Esophagus (tissue), 2 donors: ENCODE measurements at regions not wholly inside any gene's neighbourhood (a gene's known extent, or its start where the extent isn't known, plus 50 kb on each side); places are given as distances from the start of the nearest gene placed in this dataset.

ENCODE experiments used
- H3K27ac ChIP-seq, 2 donors: one replicate each; pipeline ENCODE4 v1.5.1; 2013; ENCODE audit warnings: low read depth in 2 of 2, mild to moderate bottlenecking in 2 of 2, inconsistent platforms in 1 of 2, low read length in 1 of 2, moderate library complexity in 1 of 2
- H3K27me3 ChIP-seq, 2 donors: one replicate each; pipeline ENCODE4 v1.6.1; 2013; ENCODE audit warnings: low read length in 2 of 2, control low read depth in 1 of 2, mild to moderate bottlenecking in 1 of 2; ENCODE audit not compliant: insufficient read depth in 2 of 2, control insufficient read depth in 1 of 2
- H3K36me3 ChIP-seq, 2 donors: one replicate each; pipeline ENCODE4 v1.6.1; 2013; ENCODE audit warnings: low read length in 1 of 2; ENCODE audit not compliant: control insufficient read depth in 2 of 2, insufficient read depth in 2 of 2
- H3K4me1 ChIP-seq, 2 donors: one replicate each; pipeline ENCODE4 v1.6.1; 2013; ENCODE audit warnings: low read length in 1 of 2; ENCODE audit not compliant: control insufficient read depth in 2 of 2, insufficient read depth in 2 of 2
- H3K4me3 ChIP-seq, 2 donors: one replicate each; pipeline ENCODE4 v1.5.1; 2013; ENCODE audit warnings: low read length in 2 of 2, mild to moderate bottlenecking in 2 of 2, low read depth in 1 of 2, moderate library complexity in 1 of 2
- H3K9me3 ChIP-seq, 2 donors: one replicate each; pipeline ENCODE4 v1.6.1; 2013; ENCODE audit warnings: mild to moderate bottlenecking in 2 of 2, low read depth in 1 of 2, low read length in 1 of 2, moderate library complexity in 1 of 2; ENCODE audit not compliant: control insufficient read depth in 2 of 2, insufficient read depth in 1 of 2
- WGBS, 2 donors: extraction: QIAGEN DNeasy Blood & Tissue Kit; methylation state at CpG; one replicate each; pipeline ENCODE4 v1.1.7; 2013; 5-methylcytosine and 5-hydroxymethylcytosine counted together
- donor health status: healthy with polysubstance abuse.
- donor health status: Bipolar disorder and iron deficiency.

- Histone ChIP-seq H3K27me3 (no peaks in the 10 kb centered on the region), H3K27ac (no peak overlapping the region), H3K36me3 (no peaks in the 10 kb centered on the region)
These were observed 643.5 kb upstream of the KLF4 start for GRCh38 chr9:108133101-108133500.

GRCh38 chr9:108130905-108131304, 641.3 kb upstream of the KLF4 start:
- Histone ChIP-seq H3K27ac (no peak overlapping the region), H3K9me3 (no peaks in the 10 kb centered on the region), H3K4me1 (no peaks in the 10 kb centered on the region), H3K36me3 (no peaks in the 10 kb centered on the region), H3K27me3 (no peaks in the 10 kb centered on the region), H3K4me3 (no peak overlapping the region)
- WGBS, 2 donors, result 82 to 94% methylated on average over 2 of the region's 2 CpGs

More at GRCh38 chr9:108133101-108133500, 643.5 kb upstream of the KLF4 start:
- Histone ChIP-seq H3K9me3 (no peaks in the 10 kb centered on the region), H3K4me3 (no peak overlapping the region), H3K4me1 (no peaks in the 10 kb centered on the region)

GRCh38 chr9:108125625-108126024, 636.1 kb upstream of the KLF4 start:
- Histone ChIP-seq H3K4me1 (no peaks in the 10 kb centered on the region), H3K27ac (no peak overlapping the region), H3K27me3 (no peaks in the 10 kb centered on the region), H3K4me3 (no peak overlapping the region), H3K36me3 (no peaks in the 10 kb centered on the region), H3K9me3 (no peaks in the 10 kb centered on the region)
- WGBS, 2 donors, result 85 to 89% methylated on average over 4 of the region's 4 CpGs

GRCh38 chr9:108119530-108120113, 630.1 kb upstream of the KLF4 start:
- whole genome bisulfite sequencing, 2 donors, result 78 to 79% methylated on average over 11 of the region's 11 CpGs
- no peaks in the 10 kb centered on the region for H3K9me3 ChIP-seq
- H3K36me3 ChIP-seq, result no peaks in the 10 kb centered on the region
- no peaks in the 10 kb centered on the region for H3K27me3 ChIP-seq
- no peak overlapping the region for H3K27ac ChIP-seq
- H3K4me3 ChIP-seq, result no peak overlapping the region
- H3K4me1 ChIP-seq, result peaks cover 0 to 3% of the 10 kb centered on the region in 2 donors

- Histone ChIP-seq H3K4me3 (no peak overlapping the region), H3K27me3 (no peaks in the 10 kb centered on the region), H3K4me1 (peaks cover 0 to 3% of the 10 kb centered on the region in 2 donors), H3K9me3 (no peaks in the 10 kb centered on the region), H3K36me3 (no peaks in the 10 kb centered on the region), H3K27ac (no peak overlapping the region)
- 85 to 88% methylated on average over 3 of the region's 3 CpGs for WGBS, 2 donors
These were observed 628.2 kb upstream of the KLF4 start for GRCh38 chr9:108117795-108118194.

GRCh38 chr9:108117306-108117705, 627.7 kb upstream of the KLF4 start:
- WGBS, 2 donors, result 89 to 98% methylated on average over 2 of the region's 2 CpGs
- Histone ChIP-seq H3K4me1 (peaks cover 0 to 3% of the 10 kb centered on the region in 2 donors), H3K27ac (no peak overlapping the region), H3K27me3 (no peaks in the 10 kb centered on the region), H3K4me3 (no peak overlapping the region), H3K9me3 (no peaks in the 10 kb centered on the region), H3K36me3 (no peaks in the 10 kb centered on the region)

- Histone ChIP-seq H3K4me3 (no peak overlapping the region), H3K36me3 (no peaks in the 10 kb centered on the region), H3K4me1 (peaks cover 0 to 5% of the 10 kb centered on the region in 2 donors), H3K27ac (no peak overlapping the region), H3K9me3 (no peaks in the 10 kb centered on the region), H3K27me3 (no peaks in the 10 kb centered on the region)
- WGBS, 2 donors, result 58 to 77% methylated on average over 2 of the region's 2 CpGs
These were observed 624.0 kb upstream of the KLF4 start for GRCh38 chr9:108113596-108113995.

- no peaks in the 10 kb centered on the region for H3K36me3 ChIP-seq
- peaks cover 0 to 2% of the 10 kb centered on the region in 2 donors for H3K4me1 ChIP-seq
- H3K27me3 ChIP-seq, result no peaks in the 10 kb centered on the region
- no peaks in the 10 kb centered on the region for H3K9me3 ChIP-seq
- WGBS, 2 donors, result 85 to 86% methylated on average over 5 of the region's 5 CpGs
- H3K4me3 ChIP-seq, result no peak overlapping the region
- no peak overlapping the region for H3K27ac ChIP-seq
These were observed 620.5 kb upstream of the KLF4 start for GRCh38 chr9:108109927-108110690.

- Histone ChIP-seq H3K4me1 (peaks cover 0 to 2% of the 10 kb centered on the region in 2 donors), H3K4me3 (no peak overlapping the region), H3K27ac (no peak overlapping the region), H3K27me3 (no peaks in the 10 kb centered on the region), H3K36me3 (no peaks in the 10 kb centered on the region), H3K9me3 (no peaks in the 10 kb centered on the region)
- 40 to 48% methylated on average over 2 of the region's 2 CpGs for WGBS, 2 donors
These were observed 619.4 kb upstream of the KLF4 start for GRCh38 chr9:108108852-108109448.
